NK-92 treated with Interleukin-12 subunit alpha and Interleukin-12 subunit beta, amount 100 ng/mL, for 24 hours (cell line): ENCODE measurements at regions not wholly inside any gene's neighbourhood (a gene's known extent, or its start where the extent isn't known, plus 50 kb on each side); places are given as distances from the start of the nearest gene placed in this dataset.

Experiments used
- DNase-seq: peaks from one replicate; lab custom pipeline; 2025; lab: John Stamatoyannopoulos, UW

DNA sequence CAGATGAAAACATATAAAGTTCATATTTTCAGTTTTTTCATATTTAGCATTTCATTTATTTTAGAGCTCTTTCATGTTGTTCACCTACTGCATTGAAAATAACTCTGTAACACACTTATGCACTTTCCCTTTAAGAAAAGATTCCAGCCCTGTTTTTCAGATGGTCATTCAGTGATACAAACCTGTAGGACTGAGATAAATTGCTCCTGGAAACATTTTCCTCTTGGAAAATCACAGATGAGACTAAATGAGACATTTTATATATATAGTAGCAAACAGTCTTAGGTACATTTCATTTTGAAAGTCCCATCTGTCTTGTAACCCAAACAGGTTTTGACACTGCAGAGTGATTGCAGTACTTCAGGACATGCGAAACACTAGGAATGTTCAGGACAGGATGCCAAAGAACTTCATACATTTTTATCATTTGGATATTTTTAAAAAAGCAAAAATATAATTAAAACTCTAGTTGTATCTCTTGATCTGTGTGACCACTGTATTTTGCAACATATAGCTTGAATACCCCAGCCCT lies 412.4 kb downstream of the MTX2 start:
- DNase-seq: no peak

DNA sequence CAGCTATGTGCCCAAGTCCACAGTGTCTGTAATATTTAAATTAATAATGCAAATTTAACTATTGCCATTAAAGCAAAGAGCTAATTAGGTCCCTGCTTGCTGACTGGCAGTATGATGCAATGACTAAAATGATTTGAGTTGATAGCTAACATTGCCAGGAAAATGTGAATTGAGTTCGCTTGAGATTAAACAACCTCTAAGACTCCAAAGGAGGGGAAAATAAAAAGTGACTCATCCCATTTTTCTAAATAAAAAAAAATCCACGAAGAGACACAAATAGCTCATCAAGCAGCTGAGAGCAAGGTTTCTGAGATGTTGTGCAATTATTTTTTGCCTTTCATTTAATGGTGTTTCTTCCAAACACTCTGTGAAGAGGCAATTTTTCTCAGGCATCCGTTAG lies 413.0 kb downstream of the MTX2 start:
- DNase-seq: no peak

DNA sequence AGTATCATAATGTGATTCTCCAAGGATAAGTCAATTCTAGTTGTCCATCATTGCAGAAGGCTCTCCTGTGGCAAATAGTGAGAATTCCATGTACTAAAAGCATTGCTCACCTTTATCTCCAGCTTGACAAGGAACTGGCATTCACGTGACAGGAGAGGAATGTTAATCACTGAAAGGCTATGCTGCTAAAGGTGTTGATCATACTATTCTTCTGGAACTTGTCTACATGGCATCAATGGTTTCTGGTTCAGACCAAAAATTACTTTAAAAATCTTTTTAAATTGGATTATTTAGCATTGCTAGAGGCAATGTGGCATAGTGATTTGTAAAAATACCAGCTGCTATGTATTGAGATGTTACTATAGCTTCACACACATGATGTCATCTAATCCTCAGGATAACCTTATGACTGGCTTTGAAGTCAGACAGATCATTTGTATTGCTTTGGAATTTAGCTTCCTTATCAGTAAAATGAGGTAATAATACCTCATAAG lies 414.4 kb downstream of the MTX2 start:
- DNase-seq: no peak

DNA sequence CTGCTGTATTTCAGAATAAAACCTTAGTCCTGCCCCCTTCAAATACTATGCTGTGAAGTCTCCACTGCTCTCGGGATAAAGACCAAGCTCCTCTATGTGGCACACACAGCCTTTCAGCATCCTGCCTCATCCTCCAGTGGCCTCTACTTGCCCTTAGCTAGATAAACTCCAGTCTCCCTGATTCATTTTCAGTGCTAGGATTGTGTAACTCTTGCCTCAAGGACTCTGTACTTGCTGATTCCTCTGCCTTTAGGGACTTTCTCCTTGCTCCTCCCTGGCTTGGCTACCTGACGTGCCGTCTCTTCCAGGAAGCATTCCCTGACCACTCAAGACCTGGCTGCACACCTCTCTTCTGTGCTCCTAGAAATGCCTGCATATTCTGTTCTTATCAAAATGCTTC lies 416.7 kb downstream of the MTX2 start:
- no peak for DNase-seq

GRCh38 chr2:176686328-176686727 lies 417.1 kb downstream of the MTX2 start:
- DNase-seq: no peak

- no peak for DNase-seq
Observed at GRCh38 chr2:176687342-176687741, 418.1 kb downstream of the MTX2 start.

DNA sequence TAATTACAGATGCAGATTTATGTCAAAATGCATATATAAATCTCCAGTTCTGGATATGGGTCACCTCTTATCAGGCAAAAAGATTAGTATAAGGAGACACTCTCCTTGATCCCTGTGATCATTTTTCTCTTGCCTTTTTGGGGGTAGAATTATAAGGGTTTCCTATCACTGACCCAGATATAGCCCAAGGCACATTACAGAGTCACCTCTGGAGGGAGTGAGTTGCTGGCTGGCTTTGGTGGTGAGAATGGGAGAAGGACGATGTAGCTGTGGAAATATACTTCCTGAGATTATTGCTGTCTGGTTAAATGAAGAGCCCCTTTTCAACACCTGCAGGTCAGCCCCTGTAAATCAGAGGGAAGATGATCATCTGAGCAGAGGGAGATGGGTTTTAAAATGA lies 418.7 kb downstream of the MTX2 start:
- DNase-seq: no peak

GRCh38 chr2:176689711-176690110 lies 420.5 kb downstream of the MTX2 start:
- DNase-seq: no peak

GRCh38 chr2:176691471-176691870 lies 422.2 kb downstream of the MTX2 start:
- no peak for DNase-seq

- DNase-seq: no peak
Observed at GRCh38 chr2:176692533-176692932, 423.3 kb downstream of the MTX2 start.

DNA sequence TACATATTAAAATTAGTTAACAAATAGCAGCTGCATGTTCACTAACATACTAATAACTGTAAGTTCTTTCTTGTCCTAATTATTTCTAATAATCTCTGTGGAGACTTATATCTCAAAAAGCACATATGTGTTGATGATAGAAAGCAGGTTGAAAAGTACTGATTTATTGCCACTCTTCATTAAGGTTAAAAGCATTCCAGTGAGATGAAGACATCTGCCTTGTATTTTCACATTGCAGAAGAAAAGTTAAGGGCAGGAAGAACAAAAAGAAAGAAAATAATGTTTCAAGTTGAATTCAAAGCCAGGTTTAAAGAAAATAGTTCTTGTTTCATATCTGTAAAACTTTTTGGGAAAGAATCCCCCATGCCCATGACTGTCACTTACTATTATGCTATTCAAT lies 429.9 kb downstream of the MTX2 start:
- DNase-seq: no peak

DNA sequence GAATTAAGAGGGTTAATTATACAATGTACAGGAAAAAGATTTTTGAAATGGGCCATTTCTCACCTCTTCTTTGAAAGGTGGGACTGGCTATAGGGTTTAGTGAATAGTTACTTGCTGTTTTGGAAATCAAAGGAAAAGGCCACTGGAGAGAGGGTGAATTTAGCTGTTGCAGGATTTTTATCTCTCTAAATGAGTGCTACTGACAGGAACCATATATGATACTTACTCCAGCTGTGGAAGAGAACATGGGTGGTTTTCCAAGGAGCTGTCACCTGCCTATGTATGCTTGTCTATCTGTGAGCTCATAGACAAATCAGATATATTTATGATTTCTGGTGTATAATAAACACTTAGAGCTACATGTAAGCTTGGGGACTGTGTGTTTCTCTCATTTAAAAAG lies 430.4 kb downstream of the MTX2 start:
- no peak for DNase-seq

GRCh38 chr2:176702131-176702530 lies 432.9 kb downstream of the MTX2 start:
- DNase-seq: no peak

DNA sequence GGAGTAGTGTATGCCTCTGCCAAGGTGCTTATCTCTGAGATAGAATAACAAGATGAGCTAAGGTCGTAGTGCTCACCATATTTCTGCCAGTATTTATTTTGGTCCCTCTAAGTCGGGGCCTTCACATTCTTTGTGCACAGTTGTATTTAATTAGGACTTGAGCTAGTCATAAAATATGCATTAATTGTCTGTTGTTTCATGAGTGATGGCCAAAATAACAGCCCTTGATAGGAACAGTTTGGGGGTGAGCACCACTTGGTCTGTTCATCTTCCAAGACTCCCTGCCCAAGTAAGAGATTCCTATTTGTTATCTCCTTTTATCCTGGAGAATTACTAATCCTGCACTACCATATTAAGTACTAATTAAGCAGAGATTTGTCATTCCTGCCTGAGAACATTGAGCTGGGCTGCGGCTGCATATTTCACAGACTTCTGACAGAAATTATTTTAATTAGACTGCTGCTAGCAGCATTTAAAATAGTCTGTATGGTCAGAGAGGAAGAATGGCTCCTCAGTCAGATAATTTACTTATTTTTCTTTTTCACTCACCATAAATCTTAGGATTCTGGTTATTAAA lies 435.1 kb downstream of the MTX2 start:
- DNase-seq: no peak

GRCh38 chr2:176709149-176709951 lies 440.1 kb downstream of the MTX2 start:
- DNase-seq: no peak

- DNase-seq: no peak
Observed at GRCh38 chr2:176709991-176710390, 440.7 kb downstream of the MTX2 start.

- DNase-seq: no peak
Observed at GRCh38 chr2:176710657-176711186, 441.5 kb downstream of the MTX2 start.

DNA sequence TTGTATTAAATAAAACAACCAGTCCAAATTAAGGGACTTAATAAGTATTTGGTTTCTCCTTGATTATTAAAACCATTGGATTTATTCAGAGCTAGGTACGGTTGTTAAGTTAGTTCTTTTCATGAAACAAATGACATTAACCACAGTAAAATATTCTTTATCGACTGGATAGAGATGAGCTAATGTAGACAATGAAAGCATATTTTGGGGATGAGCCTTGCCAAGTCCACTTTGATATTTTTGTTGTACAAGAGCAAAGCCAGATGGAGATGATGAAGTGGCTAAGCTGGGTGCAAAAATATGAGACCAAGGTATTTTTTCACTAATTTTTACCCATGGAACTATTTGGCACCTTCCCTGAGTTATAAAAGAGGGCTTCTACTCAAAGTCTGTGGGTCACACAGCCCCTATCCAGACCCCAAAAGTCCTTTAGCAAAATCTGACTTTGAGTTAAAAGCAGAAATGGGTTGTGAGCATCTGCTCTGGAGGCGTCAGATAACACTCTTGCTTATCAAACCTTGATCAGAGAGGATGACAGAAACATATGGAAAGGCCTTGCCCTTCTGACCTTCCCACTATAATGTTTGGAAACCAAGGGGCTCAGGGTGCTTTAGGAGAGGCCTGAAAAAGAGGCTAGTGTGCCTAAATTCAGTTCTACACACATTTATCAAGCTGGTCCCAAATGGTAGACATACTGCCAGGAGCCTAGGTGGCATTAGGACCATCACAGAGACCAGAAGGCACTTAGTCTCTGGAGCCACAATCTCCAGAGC lies 456.8 kb downstream of the MTX2 start:
- DNase-seq: no peak

DNA sequence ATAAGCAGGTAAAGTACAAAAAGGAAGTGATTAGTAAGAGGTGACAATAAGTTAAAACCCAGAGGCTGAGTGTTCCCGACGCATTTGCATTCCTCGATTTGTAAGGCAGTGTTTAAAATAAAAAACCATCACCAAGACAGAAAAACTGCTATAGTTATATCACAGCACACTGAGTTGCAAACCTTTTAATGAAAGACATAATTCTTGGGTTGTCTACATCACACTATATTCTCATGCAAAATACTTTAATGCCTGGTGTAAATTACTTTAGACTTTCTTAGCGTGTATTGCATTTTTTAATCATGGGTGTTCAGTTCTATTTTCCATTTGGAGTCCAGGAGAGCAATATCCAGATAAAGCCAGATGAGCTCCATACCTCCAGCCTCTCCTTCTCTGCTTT lies 458.5 kb downstream of the MTX2 start:
- no peak for DNase-seq

DNA sequence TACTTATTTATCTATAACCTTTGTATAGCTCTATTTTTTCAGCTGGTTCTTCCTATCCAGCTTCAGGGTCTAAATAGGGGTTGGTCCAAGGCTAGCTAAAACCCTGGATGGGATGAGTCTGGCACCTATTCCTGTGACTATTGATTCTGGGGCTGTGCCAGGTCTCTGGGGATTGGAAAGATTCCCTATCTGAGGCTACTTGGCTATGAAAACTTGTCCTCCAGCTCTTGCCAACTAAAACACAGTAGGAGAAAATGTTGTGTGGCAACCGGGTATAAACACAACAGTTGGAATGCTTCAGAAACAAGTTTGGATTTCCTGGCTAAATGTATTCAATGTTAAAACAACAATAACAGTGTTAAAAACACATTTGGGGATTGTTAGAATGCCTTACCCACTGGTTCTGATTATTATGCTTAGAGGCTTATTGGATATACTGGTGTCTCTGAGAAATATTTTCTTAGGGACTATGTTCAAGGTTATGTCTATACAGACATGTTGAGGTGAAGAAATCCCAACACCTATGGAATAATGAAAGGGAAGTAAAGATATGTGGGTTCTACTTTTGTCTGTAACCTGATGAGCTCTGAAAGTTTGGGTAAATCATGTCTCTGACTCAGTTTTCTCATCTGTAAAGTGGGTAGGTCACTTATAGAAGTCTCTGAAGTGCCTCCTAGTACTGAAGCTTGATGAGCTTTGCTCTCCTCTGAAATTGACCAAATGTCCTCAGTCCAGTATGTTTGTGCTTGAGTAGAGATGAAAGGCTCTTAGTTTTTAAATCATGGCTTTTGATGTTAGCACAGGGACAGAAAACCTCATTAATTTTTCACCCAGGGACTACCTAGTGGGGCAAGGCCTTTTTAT lies 460.7 kb downstream of the MTX2 start:
- DNase-seq: no peak

DNA sequence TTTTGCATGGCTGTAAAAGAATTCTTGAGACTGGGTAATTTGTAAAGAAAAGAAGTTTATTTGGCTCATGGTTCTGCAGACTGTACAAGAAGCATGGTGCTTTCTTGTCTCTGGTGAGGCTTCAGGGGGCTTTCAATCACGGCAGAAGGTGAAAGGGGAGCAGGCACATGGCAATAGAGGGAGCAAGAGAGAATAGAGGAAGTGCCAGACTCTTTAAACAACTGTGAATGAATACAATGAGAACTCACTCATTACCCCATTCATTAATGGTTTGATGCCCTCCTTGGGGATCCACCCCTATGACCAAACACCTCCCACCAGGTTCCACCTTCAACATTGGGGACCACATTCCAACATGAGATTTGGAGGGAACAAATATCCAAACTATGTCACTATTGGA lies 463.5 kb downstream of the MTX2 start:
- no peak for DNase-seq
